ENCODE measurements at regions not wholly inside any gene's neighbourhood (a gene's known extent, or its start where the extent isn't known, plus 50 kb on each side); places are given as distances from the start of the nearest gene placed in this dataset.

- Histone ChIP-seq H3K27me3 (ENCODE audit: control insufficient read depth, insufficient read depth, low read length) (no peaks in the 10 kb centered on the region), H2AFZ (no peak overlapping the region), H3K4me2 (ENCODE audit: low read length) (no peak overlapping the region), H3K9me3 (ENCODE audit: control insufficient read depth, low read length) (no peaks in the 10 kb centered on the region), H3K27ac (no peak overlapping the region), H3K4me3 (ENCODE audit: low read depth, low read length) (no peak overlapping the region), H3K79me2 (no peaks in the 10 kb centered on the region), H3K9ac (no peak overlapping the region), H3K36me3 (ENCODE audit: control insufficient read depth, insufficient read depth, low read length) (no peaks in the 10 kb centered on the region), H3K4me1 (no peaks in the 10 kb centered on the region)
- no peak for TF ChIP-seq CTCF (IDR thresholded peaks at IDR 0.05)
These were observed 82.2 kb upstream of the VEGFC start for GRCh38 chr4:176874721-176875445.

- H3K27ac ChIP-seq = no peak overlapping the region
- H3K4me2 ChIP-seq (ENCODE audit: low read length) = no peak overlapping the region
- no peaks in the 10 kb centered on the region for H3K27me3 ChIP-seq (ENCODE audit: control insufficient read depth, insufficient read depth, low read length)
- H3K9ac ChIP-seq = no peak overlapping the region
- no peaks in the 10 kb centered on the region for H3K4me1 ChIP-seq
- H2AFZ ChIP-seq = no peak overlapping the region
- no peaks in the 10 kb centered on the region for H3K9me3 ChIP-seq (ENCODE audit: control insufficient read depth, low read length)
- no peaks in the 10 kb centered on the region for H3K79me2 ChIP-seq
- no peaks in the 10 kb centered on the region for H3K36me3 ChIP-seq (ENCODE audit: control insufficient read depth, insufficient read depth, low read length)
- H3K4me3 ChIP-seq (ENCODE audit: low read depth, low read length) = no peak overlapping the region
- TF ChIP-seq CTCF (IDR thresholded peaks at IDR 0.05) = no peak
These were observed 82.8 kb upstream of the VEGFC start for GRCh38 chr4:176875446-176875930.

GRCh38 chr4:176879380-176880116, 86.8 kb upstream of the VEGFC start:
- no peak overlapping the region for H2AFZ ChIP-seq
- H3K4me2 ChIP-seq (ENCODE audit: low read length) = no peak overlapping the region
- H3K9me3 ChIP-seq (ENCODE audit: control insufficient read depth, low read length) = no peaks in the 10 kb centered on the region

DNA sequence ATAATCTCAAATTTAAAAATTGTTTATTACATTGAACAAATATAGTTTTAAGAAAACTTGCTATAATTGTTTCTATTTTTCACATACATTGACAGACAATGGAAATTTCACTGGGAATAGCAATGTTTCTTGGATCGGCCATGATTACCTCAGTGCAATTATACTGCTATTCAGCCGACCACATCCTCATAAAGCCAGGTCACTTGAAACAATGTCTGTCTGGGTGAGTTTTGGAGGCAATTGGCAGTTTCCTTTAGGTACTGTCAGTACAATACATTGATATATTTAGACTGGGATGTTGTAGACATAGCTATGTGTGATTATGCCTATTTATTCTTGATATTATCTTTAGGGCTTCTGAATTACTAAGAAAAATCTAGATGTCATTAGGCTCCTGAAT, 89.5 kb upstream of the VEGFC start:
- no peak for TF ChIP-seq CTCF (IDR thresholded peaks at IDR 0.05)
- H3K9ac ChIP-seq = no peak overlapping the region
- H3K4me3 ChIP-seq (ENCODE audit: low read depth, low read length) = no peak overlapping the region
- H3K9me3 ChIP-seq (ENCODE audit: control insufficient read depth, low read length) = no peaks in the 10 kb centered on the region
- no peaks in the 10 kb centered on the region for H3K36me3 ChIP-seq (ENCODE audit: control insufficient read depth, insufficient read depth, low read length)
- no peak overlapping the region for H3K27ac ChIP-seq
- H3K79me2 ChIP-seq = no peaks in the 10 kb centered on the region
- H2AFZ ChIP-seq = no peak overlapping the region
- H3K4me1 ChIP-seq = no peaks in the 10 kb centered on the region
- H3K27me3 ChIP-seq (ENCODE audit: control insufficient read depth, insufficient read depth, low read length) = no peaks in the 10 kb centered on the region
- no peak overlapping the region for H3K4me2 ChIP-seq (ENCODE audit: low read length)

More at GRCh38 chr4:176879380-176880116, 86.8 kb upstream of the VEGFC start:
- Histone ChIP-seq H3K36me3 (ENCODE audit: control insufficient read depth, insufficient read depth, low read length) (no peaks in the 10 kb centered on the region), H3K9ac (no peak overlapping the region), H3K27me3 (ENCODE audit: control insufficient read depth, insufficient read depth, low read length) (no peaks in the 10 kb centered on the region), H3K4me3 (ENCODE audit: low read depth, low read length) (no peak overlapping the region), H3K79me2 (no peaks in the 10 kb centered on the region), H3K4me1 (no peaks in the 10 kb centered on the region), H3K27ac (no peak overlapping the region)
- TF ChIP-seq CTCF (IDR thresholded peaks at IDR 0.05) = no peak

All from parathyroid adenoma (tissue), 2 donors.